Esophagus squamous epithelium (tissue), 4 donors: ENCODE measurements at regions not wholly inside any gene's neighbourhood (a gene's known extent, or its start where the extent isn't known, plus 50 kb on each side); places are given as distances from the start of the nearest gene placed in this dataset.

Experiments used
- CTCF ChIP-seq, 6 experiments: fragments of 450-650 bp in 4 of 6; fragments of 200-600 bp in 2 of 6; sonication (generic) in 2 of 6; IDR thresholded peaks; one replicate each; pipeline ENCODE4 v1.5.1; 2016 to 2019; ENCODE audit warnings: antibody characterized with exemption in 6 of 6, mild to moderate bottlenecking in 4 of 6, moderate library complexity in 4 of 6
- POLR2A ChIP-seq, 4 donors: fragments of 450-650 bp; IDR thresholded peaks; one replicate each; pipeline ENCODE4 v1.6.1; 2017; ENCODE audit warnings: antibody characterized with exemption in 4 of 4, mild to moderate bottlenecking in 4 of 4, moderate library complexity in 3 of 4

- TF ChIP-seq CTCF (IDR thresholded peaks at IDR 0.05) (no peak), POLR2A (IDR thresholded peaks at IDR 0.05) (no peak)
Observed at GRCh38 chr9:129500863-129501770, 119.8 kb downstream of the C9orf50 start.
